Neural cell (in vitro differentiated cells): ENCODE measurements at regions not wholly inside any gene's neighbourhood (a gene's known extent, or its start where the extent isn't known, plus 50 kb on each side); places are given as distances from the start of the nearest gene placed in this dataset.

Experiments
- H2AFZ ChIP-seq: fragments of 200-600, 300-800 bp; sonication (generic), shearing (Covaris generic); 2 replicates; pipeline ENCODE4 v1.6.0; 2014; ENCODE audit warnings: low read depth, mild to moderate bottlenecking, antibody characterized with exemption, low read length, moderate library complexity
- H3F3A ChIP-seq: fragments of 200-600 bp; shearing (Covaris generic); 2 replicates; pipeline ENCODE4 v1.6.1; 2016; ENCODE audit warnings: mild to moderate bottlenecking, moderate library complexity, mixed read lengths, antibody characterized with exemption, low read length; ENCODE audit not compliant: insufficient read depth, poor library complexity, severe bottlenecking
- H3K27ac ChIP-seq: fragments of 200-600, 300-800 bp; sonication (generic), shearing (Covaris generic); 2 replicates; pipeline ENCODE4 v1.5.1; 2014; ENCODE audit warnings: mild to moderate bottlenecking, low read length, moderate library complexity
- H3K27me3 ChIP-seq: fragments of 300-800, 200-600 bp; sonication (generic), shearing (Covaris generic); 2 replicates; pipeline ENCODE4 v1.6.0; 2014; ENCODE audit warnings: mild to moderate bottlenecking, low read depth, low read length, moderate library complexity; ENCODE audit not compliant: insufficient read depth
- H3K36me3 ChIP-seq: fragments of 300-800, 200-600 bp; sonication (generic), shearing (Covaris generic); 2 replicates; pipeline ENCODE4 v1.5.1; 2014; ENCODE audit warnings: mild to moderate bottlenecking, antibody characterized with exemption, low read length, moderate library complexity; ENCODE audit not compliant: insufficient read depth
- H3K4me2 ChIP-seq: fragments of 300-800, 200-600 bp; sonication (generic), shearing (Covaris generic); 2 replicates; pipeline ENCODE4 v1.6.0; 2014; ENCODE audit warnings: mild to moderate bottlenecking, low read length
- H3K4me3 ChIP-seq: fragments of 300-800, 200-600 bp; sonication (generic), shearing (Covaris generic); 2 replicates; pipeline ENCODE4 v1.5.1; 2014; ENCODE audit warnings: mild to moderate bottlenecking, low read length, moderate library complexity
- H3K79me2 ChIP-seq: fragments of 200-600 bp; shearing (Covaris generic); replicated peaks from 2 replicates; pipeline ENCODE4 v1.6.0; 2014; ENCODE audit warnings: mild to moderate bottlenecking, low read length, moderate library complexity; ENCODE audit not compliant: insufficient read depth
- H3K9ac ChIP-seq: fragments of 300-800, 200-600 bp; sonication (generic), shearing (Covaris generic); 2 replicates; pipeline ENCODE4 v1.6.1; 2016; ENCODE audit warnings: mild to moderate bottlenecking, low read length, mixed read lengths
- H3K9me2 ChIP-seq: fragments of 200-600 bp; shearing (Covaris generic); 2 replicates; pipeline ENCODE4 v1.6.1; 2016; ENCODE audit warnings: mild to moderate bottlenecking, low read length, mixed read lengths; ENCODE audit not compliant: insufficient read depth
- H3K9me3 ChIP-seq: fragments of 200-600, 300-800 bp; sonication (generic), shearing (Covaris generic); 2 replicates; pipeline ENCODE4 v1.6.1; 2016; ENCODE audit warnings: mild to moderate bottlenecking, mixed run types, low read length, moderate library complexity, mixed read lengths
- H4K20me1 ChIP-seq: fragments of 200-600 bp; shearing (Covaris generic); 2 replicates; pipeline ENCODE4 v1.6.1; 2016; ENCODE audit warnings: mild to moderate bottlenecking, mixed run types; ENCODE audit not compliant: insufficient read depth
- EP300 ChIP-seq: fragments of 450-650 bp; conservative IDR thresholded peaks from 2 replicates; pipeline ENCODE4 v1.6.1; 2014; ENCODE audit warnings: antibody characterized with exemption, mild to moderate bottlenecking, moderate library complexity; ENCODE audit not compliant: poor library complexity, severe bottlenecking
- EZH2 ChIP-seq: fragments of 200-600, 300-800 bp; shearing (Covaris generic), sonication (generic); IDR thresholded peaks from 2 replicates; pipeline ENCODE4 v1.6.1; 2014; ENCODE audit warnings: antibody characterized with exemption, low read length, borderline replicate concordance, mild to moderate bottlenecking; ENCODE audit not compliant: insufficient read depth, poor library complexity, severe bottlenecking
- MXI1 ChIP-seq: fragments of 450-650 bp; conservative IDR thresholded peaks from 2 replicates; pipeline ENCODE4 v1.6.1; 2014; ENCODE audit warnings: antibody characterized with exemption, mild to moderate bottlenecking; ENCODE audit not compliant: poor library complexity, severe bottlenecking
- POLR2AphosphoS5 ChIP-seq: IDR thresholded peaks from 2 replicates; pipeline ENCODE4 v1.6.1; 2012
- RAD21 ChIP-seq: fragments of 450-650 bp; conservative IDR thresholded peaks from 2 replicates; pipeline ENCODE4 v1.6.1; 2014; ENCODE audit warnings: antibody characterized with exemption, mild to moderate bottlenecking, moderate library complexity
- SMC3 ChIP-seq: fragments of 450-650 bp; conservative IDR thresholded peaks from 2 replicates; pipeline ENCODE4 v1.6.1; 2014; ENCODE audit warnings: antibody characterized with exemption, mild to moderate bottlenecking, moderate library complexity; ENCODE audit not compliant: poor library complexity
- TAF1 ChIP-seq: IDR thresholded peaks from 2 replicates; pipeline ENCODE4 v1.6.1; 2012; ENCODE audit warnings: low read depth
- TF ChIP-seq, protein P1 (sequence below): IDR thresholded peaks from 2 replicates; pipeline ENCODE4 v1.6.1; 2012; ENCODE audit warnings: borderline replicate concordance
- TF ChIP-seq, protein P2 (sequence below): fragments of 450-650 bp; IDR thresholded peaks from 2 replicates; pipeline ENCODE4 v1.5.1; 2014; ENCODE audit warnings: antibody characterized with exemption, mild to moderate bottlenecking, moderate library complexity; ENCODE audit not compliant: poor library complexity, severe bottlenecking

DNA sequence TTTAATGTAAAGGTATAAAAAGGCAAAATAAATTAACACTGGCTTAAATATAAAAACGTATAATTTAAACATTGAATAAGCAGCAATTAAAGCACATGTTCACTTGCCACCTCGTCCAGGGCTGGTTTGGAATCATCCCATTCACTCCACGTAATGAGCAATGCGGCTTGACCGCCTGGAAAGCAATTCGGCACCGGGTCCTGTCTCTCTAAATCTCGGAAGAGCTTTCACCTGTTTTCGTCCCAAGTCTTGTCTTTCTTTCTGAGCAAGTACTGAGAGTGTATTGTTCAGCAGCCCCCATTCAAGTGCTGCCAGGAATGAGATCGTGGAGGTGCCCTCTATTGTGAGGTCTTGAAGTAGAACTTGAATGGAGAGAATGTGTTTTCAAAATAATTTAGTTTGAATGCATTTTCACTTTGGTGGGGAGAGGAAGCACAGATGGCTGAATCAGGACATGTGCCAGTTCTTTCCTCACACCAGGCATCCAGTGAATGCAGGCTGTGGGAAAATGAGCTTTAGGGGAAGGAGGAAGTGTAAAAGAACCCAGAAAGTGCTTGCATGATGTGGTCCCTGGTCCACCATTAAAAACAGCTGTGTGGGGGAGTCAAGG lies 515.2 kb downstream of the REEP3 start:
- no peak overlapping the region for H3K27ac ChIP-seq

GRCh38 chr10:64037071-64037661 lies 516.0 kb downstream of the REEP3 start:
- H2AFZ ChIP-seq = no peak overlapping the region

More for the DNA sequence above, 515.2 kb downstream of the REEP3 start:
- Histone ChIP-seq H3K27me3 (no peaks in the 10 kb centered on the region), H3K4me3 (no peak overlapping the region), H3K9ac (no peak overlapping the region), H3K79me2 (no peaks in the 10 kb centered on the region), H3K36me3 (no peaks in the 10 kb centered on the region), H3K9me2 (no peaks in the 10 kb centered on the region), H3K4me2 (no peak overlapping the region), H3F3A (no peaks in the 10 kb centered on the region), H4K20me1 (no peaks in the 10 kb centered on the region), H2AFZ (no peak overlapping the region), H3K9me3 (no peaks in the 10 kb centered on the region)
- TF ChIP-seq EZH2 (no peak), SMC3 (no peak), POLR2AphosphoS5 (no peak), MXI1 (no peak), RAD21 (no peak), TAF1 (no peak), EP300 (no peak)
- TF ChIP-seq, protein P1, sequence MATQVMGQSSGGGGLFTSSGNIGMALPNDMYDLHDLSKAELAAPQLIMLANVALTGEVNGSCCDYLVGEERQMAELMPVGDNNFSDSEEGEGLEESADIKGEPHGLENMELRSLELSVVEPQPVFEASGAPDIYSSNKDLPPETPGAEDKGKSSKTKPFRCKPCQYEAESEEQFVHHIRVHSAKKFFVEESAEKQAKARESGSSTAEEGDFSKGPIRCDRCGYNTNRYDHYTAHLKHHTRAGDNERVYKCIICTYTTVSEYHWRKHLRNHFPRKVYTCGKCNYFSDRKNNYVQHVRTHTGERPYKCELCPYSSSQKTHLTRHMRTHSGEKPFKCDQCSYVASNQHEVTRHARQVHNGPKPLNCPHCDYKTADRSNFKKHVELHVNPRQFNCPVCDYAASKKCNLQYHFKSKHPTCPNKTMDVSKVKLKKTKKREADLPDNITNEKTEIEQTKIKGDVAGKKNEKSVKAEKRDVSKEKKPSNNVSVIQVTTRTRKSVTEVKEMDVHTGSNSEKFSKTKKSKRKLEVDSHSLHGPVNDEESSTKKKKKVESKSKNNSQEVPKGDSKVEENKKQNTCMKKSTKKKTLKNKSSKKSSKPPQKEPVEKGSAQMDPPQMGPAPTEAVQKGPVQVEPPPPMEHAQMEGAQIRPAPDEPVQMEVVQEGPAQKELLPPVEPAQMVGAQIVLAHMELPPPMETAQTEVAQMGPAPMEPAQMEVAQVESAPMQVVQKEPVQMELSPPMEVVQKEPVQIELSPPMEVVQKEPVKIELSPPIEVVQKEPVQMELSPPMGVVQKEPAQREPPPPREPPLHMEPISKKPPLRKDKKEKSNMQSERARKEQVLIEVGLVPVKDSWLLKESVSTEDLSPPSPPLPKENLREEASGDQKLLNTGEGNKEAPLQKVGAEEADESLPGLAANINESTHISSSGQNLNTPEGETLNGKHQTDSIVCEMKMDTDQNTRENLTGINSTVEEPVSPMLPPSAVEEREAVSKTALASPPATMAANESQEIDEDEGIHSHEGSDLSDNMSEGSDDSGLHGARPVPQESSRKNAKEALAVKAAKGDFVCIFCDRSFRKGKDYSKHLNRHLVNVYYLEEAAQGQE = no peak
- TF ChIP-seq, protein P2, sequence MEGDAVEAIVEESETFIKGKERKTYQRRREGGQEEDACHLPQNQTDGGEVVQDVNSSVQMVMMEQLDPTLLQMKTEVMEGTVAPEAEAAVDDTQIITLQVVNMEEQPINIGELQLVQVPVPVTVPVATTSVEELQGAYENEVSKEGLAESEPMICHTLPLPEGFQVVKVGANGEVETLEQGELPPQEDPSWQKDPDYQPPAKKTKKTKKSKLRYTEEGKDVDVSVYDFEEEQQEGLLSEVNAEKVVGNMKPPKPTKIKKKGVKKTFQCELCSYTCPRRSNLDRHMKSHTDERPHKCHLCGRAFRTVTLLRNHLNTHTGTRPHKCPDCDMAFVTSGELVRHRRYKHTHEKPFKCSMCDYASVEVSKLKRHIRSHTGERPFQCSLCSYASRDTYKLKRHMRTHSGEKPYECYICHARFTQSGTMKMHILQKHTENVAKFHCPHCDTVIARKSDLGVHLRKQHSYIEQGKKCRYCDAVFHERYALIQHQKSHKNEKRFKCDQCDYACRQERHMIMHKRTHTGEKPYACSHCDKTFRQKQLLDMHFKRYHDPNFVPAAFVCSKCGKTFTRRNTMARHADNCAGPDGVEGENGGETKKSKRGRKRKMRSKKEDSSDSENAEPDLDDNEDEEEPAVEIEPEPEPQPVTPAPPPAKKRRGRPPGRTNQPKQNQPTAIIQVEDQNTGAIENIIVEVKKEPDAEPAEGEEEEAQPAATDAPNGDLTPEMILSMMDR = no peak

More at GRCh38 chr10:64037071-64037661, 516.0 kb downstream of the REEP3 start:
- no peaks in the 10 kb centered on the region for H3K36me3 ChIP-seq
- no peak overlapping the region for H3K4me2 ChIP-seq
- TF ChIP-seq, protein P2 = no peak
- no peak for TF ChIP-seq TAF1
- no peak for TF ChIP-seq POLR2AphosphoS5
- TF ChIP-seq, protein P1 = no peak
- TF ChIP-seq EZH2 = no peak
- no peak for TF ChIP-seq SMC3
- no peak for TF ChIP-seq EP300
- TF ChIP-seq RAD21 = no peak
- TF ChIP-seq MXI1 = no peak
- H3K9me3 ChIP-seq = no peaks in the 10 kb centered on the region
- H3K4me3 ChIP-seq = no peak overlapping the region
- no peaks in the 10 kb centered on the region for H3K79me2 ChIP-seq
- no peaks in the 10 kb centered on the region for H4K20me1 ChIP-seq
- H3K27me3 ChIP-seq = no peaks in the 10 kb centered on the region
- H3K9me2 ChIP-seq = no peaks in the 10 kb centered on the region
- no peaks in the 10 kb centered on the region for H3F3A ChIP-seq
- H3K9ac ChIP-seq = no peak overlapping the region
- H3K27ac ChIP-seq = no peak overlapping the region
